Muscle of arm (tissue), 1 donor: ENCODE measurements at regions not wholly inside any gene's neighbourhood (a gene's known extent, or its start where the extent isn't known, plus 50 kb on each side); places are given as distances from the start of the nearest gene placed in this dataset.
"Not testable (repeated sequence)": the region's sequence is repeated elsewhere in the genome, so short reads cannot be mapped to it uniquely, and the experiment has no call there.

Source experiments
- DNase-seq: peaks from one replicate; pipeline ENCODE4 v3.0.0-alpha.2; 2013

DNA sequence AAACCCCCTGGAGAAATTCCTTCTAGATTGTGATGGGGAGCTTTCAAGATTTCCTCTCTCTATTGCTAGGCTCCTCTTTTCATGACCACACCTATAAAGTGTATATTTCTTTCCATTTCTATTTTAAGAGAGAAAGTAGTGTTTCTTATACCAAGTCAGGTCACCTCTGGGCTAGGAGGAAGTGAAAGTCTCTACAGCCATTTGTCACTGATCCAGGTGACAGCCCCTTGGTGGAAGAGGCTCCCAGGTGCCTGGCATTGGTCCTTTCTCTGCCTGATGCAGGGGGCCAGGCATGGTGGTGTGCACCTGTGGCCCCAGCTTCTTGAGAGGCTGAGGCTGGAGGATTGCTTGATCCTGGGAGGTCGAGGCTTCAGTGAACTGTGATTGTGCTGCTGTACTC lies 64.7 kb downstream of the DHCR7 start:
- DNase-seq = no peak

DNA sequence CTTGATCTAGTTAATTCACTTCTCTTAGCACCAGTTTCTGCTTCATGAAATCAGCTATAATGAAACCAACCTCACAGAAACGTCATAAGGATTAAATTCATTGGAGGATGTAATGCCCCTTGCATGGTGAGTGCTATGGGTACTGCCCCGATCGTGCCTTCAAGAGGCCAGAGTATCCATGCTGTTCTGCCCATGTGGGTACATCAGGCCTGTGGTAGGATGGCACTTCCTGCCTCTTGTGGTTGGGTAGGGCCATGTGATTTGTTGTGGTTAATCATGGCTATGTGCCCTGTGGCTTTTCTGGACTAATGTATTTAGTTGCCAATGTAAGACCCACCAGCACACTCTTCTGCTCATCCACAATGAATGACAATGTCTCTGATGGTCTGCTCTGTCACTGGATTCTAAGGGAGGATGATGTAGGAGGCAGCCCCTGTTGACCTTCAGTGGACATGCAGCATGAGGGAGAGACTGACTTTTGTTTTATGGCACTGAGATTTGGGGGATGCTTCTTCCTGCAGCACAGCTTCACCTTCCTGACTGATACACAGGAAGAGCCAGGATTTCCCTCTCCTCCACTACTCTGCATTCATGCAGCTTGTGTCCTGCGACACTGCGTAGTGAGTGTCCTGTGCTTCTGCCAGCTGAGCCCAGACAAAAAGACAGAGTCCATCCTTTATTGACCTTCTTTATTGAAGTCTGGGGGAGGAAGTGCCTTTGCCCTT lies 66.2 kb downstream of the DHCR7 start:
- no peak for DNase-seq

DNA sequence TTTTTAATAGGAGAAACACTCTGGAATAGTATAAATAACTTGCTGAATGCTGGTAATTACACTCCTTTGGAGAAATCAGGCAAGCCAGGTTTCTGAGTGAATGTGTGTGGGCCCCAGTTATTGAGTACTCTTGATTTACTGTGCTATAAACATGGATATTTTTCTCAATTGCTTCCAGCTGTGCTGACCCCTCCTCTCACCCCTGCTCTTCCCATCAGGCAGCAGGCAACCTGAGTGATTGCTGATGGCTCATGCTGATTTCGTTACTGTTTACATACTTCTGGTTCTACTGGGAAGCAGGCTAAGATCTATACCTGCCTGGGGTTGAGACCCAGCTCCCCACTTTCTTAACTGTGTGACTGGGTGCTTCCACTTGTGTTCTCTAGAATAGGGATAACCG lies 68.5 kb downstream of the DHCR7 start:
- DNase-seq = no peak

DNA sequence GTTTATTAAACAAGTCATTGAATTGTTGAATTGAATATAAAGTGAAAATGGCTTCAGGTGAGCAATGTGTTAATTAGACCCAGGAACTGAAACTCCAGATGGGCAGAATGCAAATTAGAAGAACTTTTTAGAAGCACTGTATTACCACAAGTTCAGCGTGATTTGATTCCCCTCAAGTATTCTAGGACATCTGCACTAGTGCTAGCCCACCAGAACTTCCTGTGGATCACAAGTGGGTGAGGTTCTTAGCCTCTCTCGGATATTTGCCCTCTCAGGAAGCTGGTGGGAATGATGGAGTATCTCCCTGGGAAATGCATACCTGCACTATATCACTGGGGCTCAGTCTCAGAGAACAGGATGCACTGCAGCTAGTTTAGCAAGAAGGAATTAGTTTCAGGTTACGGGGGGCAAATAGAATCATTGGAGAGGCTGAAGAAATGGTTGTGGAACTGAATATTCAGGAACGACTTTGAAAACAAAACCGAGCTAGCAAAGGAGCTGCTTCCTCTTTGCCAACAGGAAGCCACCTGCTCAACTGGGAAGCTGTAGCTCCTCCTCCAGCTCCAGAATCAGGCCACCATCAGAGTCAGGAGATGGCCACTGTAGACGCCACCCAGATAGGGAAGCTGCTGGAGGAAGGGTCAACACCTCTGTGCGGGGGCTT lies 74.3 kb downstream of the DHCR7 start:
- DNase-seq = no peak

DNA sequence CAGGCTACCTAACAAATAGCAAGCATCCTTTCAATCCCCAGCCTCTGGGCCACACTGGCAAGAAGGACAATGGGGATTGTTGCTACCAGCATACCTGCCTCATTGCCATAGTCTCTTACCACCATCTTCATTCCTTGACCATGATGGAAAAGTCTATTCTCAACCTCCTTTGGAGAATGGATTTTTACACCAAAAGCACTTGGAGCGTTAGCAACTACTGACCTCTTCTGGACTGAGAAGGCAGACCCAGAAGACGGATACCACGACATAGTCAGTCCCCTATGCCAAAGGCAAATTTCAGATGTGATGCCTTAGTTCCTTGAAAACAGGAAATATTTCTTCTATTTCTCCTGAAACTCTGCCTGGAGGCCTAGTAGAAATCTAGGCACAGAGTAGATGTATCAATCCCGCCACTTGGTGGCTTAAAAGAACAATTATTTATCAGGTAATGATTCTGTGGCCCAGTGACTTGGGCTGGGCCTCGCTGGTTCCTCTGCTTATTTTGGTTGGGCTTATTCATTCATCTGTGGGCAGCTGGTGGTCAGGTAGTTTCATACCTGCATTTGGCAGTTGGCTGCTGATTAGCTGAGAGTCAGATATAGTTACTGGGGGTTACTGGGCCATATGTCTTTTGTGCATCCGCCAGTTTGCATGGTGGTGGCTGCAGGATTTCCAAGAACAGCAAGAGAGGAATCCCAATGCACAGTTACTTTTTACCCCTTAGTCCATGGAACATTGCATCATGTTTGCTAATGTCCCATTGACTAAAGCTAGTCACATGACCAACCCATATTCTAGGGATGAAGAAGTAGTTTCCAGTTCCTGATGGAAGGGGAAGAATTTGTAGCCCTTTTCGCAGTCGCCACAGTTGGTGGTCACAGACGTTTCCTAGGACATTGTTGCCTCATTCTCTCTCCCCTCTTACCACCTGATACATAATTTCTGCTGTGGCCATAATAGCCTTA lies 75.2 kb downstream of the DHCR7 start:
- no peak for DNase-seq

DNA sequence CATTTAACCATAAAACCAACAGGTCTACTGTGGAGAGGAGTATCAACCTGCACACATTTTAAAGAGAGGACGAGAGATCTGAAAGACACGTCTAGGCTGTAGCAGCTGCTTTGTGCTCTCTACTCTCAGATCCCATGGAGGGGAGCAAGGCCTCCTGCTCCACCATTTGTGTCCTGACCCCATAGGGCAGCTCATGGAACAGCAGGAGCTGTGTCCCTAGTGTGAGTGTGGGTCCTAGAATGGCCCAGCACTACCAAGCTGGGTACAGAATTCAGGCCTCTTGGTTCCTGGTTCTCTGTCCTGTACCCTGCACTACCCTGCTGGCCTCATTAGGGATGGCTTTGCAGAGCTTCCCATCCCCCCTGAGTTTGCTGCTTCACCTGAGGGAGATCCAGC lies 76.5 kb downstream of the DHCR7 start:
- no peak for DNase-seq

DNA sequence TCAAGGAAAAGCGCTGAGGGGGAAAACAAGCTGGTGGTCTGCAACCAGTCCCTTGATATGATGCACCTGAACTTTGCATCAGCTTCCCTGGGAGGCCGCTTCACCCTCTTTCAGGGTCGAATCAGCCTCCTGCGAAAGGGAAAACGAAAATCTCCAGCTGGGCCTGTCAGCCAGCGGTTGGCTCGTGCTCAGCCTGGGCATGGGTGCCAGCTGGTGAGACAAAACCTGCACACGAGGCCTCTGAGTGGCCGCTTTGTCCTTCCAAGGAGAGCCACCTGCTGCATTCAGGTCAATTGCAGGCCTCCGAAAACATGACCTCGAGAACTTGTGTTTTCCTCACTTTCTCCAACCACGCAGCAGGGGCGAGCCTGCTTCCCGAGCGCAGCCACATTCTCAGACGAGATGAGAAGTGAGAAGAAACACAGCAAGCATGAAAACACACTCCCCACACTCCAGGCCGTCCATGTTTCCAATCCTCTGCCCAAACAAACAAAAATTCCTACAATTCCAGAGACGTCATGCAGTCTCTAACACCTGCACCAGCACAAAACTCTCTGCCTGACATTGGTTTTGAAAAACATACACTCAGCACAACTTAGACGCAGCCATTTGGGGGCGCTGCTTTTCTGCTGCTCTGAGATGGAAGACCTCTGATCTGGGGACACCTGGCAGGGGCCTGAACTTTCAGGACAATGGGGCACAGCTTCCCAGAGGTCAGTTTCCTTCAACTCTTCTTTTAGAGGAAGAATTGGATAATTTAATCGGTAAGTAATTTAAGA lies 77.1 kb downstream of the DHCR7 start:
- DNase-seq = no peak

DNA sequence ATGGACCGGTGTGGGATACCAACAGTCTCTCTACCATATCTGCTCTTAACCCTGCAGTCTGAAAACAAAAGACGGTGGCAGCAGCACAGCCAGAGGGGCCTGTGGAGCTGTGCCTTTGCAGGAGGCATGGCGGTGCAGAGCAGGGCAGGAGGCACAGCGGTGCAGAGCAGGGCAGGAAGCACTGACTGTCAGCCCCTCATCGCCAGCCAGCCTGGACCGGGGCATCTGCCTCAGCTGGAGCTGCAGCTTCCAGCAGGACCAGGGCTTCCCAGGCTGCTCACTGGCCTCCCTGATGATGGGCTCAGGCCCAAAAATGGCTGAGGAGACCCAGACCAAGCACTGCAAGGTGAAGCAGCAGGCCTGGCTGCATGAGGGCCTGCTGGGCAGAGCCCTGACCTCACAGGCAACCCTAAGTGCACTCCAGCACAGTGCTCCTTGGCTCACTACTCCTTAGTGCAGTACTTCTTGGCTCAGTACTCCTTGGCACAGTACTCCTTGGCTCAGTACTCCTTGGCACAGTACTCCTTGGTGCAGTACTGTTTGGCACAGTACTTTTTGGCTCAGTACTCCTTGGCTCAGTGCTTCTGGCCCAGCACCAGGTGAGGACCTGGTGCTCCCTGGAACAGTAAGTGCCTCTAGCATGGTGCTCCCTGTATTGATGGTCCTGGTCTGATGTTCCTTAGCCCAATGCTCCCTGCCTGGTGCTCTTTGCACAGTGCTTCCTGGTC lies 78.0 kb downstream of the DHCR7 start:
- no peak for DNase-seq

DNA sequence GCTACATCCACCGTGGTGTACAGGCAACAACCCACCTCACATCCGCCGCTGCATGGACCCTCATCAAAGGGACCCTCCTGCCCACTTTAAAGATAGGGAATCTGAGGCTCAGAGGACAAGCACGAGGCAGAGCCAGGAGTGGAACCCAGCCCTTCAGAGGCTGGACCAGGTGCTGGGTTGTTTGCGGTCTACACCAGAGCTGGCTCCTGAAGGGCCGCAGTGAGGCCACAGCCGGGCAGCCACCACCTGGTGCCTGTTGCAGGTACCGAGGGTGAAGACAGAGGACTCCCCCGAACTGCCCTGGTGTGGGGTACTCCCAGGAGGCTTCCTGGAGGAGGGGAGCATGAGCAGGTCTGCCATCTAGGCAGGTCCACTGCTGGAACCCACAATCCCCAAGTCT lies 78.8 kb downstream of the DHCR7 start:
- DNase-seq = no peak

DNA sequence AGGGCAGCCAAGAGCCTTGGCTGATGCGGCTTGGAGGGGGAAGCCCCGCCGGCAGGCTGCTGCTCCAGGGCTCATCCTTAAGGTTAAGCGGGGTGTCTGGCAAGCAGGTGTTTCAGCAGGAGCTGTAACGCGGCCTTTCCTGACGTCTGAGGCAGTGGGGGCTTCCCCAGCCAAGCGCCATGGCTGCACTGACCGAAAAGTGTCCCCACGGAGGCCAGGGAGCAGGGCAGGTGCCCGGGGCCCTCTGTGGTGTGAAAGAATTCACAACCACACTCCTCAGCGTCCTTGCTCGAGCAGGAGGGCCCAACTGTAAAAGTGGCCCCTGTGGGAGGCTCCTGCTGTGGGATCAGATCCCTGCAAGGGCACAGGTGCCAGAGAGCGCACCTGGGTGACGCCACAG lies 79.2 kb downstream of the DHCR7 start:
- no peak for DNase-seq

DNA sequence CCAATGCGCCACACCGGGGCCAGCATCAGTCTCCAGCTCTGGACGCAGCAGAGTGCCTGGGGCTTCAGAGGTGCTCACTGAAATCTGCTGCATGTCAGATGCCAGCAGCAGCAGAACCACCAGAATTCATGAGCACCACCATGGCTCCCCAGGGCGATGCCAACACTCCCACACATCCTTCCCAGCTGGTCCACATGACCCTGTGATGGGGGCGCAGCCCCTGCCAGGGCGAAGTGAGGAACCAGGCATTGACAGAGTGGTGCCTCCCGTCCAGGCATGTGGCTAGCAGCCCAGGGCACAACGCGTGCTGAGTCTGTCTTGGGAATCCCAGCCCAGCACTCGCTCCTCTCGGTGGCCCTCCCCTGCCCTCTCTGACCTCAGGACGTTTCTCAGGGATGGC lies 80.4 kb downstream of the DHCR7 start:
- no peak for DNase-seq

DNA sequence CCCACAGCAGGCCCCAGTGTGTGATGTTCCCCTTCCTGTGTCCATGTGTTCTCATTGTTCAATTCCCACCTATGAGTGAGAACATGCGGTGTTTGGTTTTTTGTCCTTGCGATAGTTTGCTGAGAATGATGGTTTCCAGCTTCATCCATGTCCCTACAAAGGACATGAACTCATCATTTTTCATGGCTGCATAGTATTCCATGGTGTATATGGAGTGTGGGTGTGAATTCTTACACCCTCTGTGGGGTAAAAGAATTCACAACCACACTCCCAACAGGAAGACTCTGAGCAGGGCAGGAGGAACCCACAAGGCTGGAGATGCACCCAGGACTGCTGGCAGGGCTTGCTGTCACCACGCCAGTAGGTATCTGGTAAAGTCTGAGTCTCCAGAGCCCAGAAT lies 80.9 kb downstream of the DHCR7 start:
- not testable (repeated sequence) for DNase-seq

DNA sequence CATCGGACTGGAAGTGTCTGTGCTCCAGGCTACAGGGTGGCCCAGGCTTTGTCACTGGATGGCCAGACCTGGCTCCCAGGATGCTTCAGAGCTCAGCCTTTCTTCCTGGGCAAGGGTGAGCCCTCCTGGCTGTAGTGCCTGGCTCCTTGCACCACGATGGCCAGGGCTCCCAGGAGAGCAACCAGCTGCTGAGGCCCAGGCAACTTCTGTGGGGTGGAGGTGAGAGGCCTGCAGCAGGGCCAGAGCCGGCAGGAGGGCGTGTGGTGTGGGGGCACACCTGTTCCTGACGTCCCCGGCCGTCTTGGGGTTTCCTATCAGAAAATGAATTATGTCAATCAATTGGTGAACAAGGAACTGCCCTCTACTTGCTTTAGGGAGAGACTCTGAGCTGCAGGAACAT lies 82.1 kb downstream of the DHCR7 start:
- no peak for DNase-seq

DNA sequence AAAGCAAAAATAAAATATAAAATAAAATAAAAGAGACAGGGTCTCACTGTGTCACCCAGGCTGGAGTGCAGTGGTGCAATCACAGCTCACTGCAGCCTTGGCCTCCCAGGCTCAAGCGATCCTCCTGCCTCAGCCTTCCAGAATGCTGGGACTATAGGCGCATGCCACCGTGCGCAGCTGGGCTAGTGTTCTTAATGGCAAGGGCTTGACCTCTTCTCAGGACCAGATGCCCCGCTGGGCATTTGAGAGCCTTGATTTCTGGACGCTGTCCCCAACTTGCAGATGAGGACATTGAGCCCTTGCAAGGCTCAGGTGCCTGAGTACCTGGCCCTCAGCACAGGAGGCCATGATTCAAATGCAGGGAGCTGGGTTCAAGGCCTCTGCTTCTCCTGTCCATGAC lies 82.6 kb downstream of the DHCR7 start:
- DNase-seq = no peak

DNA sequence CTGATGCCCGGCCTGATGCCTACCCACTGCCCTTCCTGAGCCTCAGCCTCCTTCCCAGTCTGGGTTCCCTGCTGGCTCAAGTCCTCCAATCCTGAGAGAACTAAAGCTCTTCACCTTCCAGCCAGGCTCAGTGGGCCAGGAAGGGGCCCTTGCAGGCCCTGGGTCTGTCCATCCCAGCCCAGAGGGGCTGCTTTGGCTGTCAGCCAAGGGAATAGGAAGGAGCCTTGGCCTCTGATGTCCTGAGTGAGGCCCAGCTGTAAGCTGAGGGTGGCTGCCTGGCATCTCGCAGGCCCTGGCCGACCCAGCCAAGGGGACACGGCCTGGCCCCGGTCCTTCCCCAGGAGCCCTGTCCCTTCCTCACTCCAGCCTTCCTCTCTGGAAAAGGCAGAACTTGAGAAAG lies 83.4 kb downstream of the DHCR7 start:
- no peak for DNase-seq

DNA sequence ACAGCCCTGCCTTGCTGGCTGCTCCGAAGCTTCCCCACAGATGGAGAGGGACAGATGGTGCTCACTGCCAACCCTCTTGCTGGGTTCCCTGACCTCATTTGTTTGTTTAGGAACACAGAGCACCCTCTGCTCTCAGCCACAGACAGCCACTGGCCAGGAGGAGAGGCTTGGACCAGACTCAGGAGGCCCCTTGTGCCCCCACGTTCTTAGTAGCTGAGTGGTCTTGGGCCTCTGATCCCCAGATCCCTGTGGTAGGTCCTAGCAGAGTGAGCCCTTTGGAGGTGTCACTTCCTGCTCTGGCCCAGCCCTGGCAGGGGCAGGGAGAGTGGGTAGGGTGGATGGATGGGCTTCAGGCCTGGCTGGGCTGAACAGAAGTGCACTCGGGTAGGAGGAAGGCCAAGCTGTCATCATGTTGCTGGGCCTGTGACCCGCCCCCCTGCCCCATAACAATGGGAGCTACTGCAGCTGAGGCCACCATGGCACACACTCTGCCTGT lies 84.0 kb downstream of the DHCR7 start:
- DNase-seq = no peak

DNA sequence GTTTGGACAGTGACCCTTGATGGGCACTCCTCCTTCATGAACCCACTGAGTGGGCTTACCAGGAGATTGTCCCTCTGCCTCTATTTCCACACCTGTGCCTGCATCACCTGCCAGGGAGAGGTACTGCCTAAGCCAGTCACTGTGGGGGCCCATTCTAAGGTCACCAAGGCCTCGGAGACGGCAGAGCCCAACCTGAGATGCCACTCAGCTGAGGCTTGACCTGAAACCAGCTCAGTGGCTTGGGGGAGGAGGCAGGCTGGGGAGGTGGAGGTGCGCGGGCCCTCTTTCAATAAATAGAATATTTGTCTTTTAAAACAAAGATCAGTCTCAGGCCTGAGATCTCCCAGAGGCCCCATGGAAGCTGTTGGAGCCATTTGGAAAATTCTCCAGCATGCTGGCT lies 84.5 kb downstream of the DHCR7 start:
- DNase-seq = no peak

DNA sequence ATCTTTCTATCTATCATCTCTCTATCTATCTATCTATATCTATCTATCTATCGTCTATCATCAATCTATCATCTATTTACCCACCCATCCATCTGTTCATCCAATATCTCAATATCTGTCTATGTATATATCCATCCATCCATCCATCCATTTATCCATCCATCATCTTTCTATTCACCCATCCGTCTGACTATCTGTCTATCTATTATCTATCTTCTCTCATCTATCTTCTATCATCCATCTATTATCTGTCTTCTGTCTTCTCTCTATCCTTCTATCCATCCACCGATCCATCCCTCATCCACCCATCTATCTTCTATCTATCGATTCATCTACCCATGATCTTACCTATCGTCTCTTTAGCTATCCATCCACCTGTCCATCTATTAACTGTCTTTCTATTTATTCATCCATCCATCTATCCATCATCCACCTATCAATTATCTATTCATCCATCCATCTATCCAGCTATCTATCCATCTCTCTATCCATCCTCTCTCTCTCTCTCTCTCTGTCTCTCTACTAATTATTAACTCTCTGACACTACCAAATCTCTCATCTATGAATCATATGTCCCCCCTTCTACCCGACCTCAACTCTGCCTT lies 89.1 kb downstream of the DHCR7 start:
- DNase-seq = no peak

DNA sequence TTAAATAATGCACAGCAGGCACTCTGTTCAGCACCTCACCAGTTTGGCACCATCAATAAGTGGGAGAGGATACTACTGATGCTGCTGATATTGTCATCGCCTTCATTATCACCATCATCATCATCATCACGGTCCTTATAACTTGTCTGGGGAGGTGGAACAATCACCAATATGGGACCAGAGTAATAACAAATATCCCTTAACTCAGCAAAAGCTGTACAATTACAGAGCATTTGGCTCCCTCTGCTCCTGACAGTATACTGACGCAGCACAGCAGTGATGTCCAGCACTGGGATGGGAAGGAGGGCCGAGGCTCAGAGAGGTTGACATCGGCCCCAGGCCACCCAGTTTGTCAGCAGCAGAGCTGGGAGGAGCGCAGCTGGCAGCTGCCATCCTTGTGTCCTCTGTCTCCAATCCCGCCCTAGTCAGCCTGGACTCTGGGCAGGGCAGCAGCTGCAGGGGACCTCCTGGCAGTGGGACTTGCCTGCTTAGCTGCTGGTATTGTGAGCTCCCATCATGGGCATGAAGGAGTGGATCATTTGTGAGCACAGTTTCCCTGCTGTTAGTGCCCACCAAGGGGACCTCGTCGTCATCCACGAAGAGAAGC lies 90.0 kb downstream of the DHCR7 start:
- no peak for DNase-seq

DNA sequence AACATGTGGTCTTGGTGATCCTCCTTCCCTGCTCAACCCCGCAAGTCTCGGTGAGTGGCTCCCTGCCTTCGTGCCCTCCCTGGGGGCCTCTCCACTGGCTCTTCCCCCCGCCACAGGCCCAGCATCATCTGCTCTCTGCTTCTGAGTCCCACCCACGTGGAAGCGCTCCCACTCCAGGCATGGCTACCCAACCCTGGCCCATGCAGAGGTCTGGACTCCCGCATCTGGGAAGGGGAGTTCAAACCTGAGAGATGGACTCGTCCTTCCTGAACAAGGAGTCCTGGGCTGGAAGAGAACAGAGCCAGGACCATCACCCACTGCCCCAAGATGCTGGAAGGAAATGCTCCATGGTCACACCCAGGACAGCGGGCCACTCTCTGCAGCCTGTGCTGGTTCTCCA lies 90.8 kb downstream of the DHCR7 start:
- DNase-seq = no peak
